ENCODE measurements at regions not wholly inside any gene's neighbourhood (a gene's known extent, or its start where the extent isn't known, plus 50 kb on each side); places are given as distances from the start of the nearest gene placed in this dataset.

GRCh38 chr13:111594606-111595005 lies 274.2 kb downstream of the TEX29 start:
- intact Hi-C loops (cut with micrococcal nuclease), result no loop called here
- no peaks in the 10 kb centered on the region for H3K4me1 Mint-ChIP-seq
- no peak for DNase-seq
- ChIA-PET CTCF (no interaction called here), POLR2A (no interaction called here)
- H3K27me3 Mint-ChIP-seq, result no peaks in the 10 kb centered on the region
- no peak for ATAC-seq (ENCODE audit: low read depth)
- H3K36me3 Mint-ChIP-seq (ENCODE audit: low read depth), result no peaks in the 10 kb centered on the region
- TF ChIP-seq, protein P1, sequence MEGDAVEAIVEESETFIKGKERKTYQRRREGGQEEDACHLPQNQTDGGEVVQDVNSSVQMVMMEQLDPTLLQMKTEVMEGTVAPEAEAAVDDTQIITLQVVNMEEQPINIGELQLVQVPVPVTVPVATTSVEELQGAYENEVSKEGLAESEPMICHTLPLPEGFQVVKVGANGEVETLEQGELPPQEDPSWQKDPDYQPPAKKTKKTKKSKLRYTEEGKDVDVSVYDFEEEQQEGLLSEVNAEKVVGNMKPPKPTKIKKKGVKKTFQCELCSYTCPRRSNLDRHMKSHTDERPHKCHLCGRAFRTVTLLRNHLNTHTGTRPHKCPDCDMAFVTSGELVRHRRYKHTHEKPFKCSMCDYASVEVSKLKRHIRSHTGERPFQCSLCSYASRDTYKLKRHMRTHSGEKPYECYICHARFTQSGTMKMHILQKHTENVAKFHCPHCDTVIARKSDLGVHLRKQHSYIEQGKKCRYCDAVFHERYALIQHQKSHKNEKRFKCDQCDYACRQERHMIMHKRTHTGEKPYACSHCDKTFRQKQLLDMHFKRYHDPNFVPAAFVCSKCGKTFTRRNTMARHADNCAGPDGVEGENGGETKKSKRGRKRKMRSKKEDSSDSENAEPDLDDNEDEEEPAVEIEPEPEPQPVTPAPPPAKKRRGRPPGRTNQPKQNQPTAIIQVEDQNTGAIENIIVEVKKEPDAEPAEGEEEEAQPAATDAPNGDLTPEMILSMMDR (IDR thresholded peaks at IDR 0.05), result no peak
- H3K27ac Mint-ChIP-seq, result no peak overlapping the region
- no peak overlapping the region for H3K4me3 Mint-ChIP-seq
- H3K9me3 Mint-ChIP-seq, result no peaks in the 10 kb centered on the region

DNA sequence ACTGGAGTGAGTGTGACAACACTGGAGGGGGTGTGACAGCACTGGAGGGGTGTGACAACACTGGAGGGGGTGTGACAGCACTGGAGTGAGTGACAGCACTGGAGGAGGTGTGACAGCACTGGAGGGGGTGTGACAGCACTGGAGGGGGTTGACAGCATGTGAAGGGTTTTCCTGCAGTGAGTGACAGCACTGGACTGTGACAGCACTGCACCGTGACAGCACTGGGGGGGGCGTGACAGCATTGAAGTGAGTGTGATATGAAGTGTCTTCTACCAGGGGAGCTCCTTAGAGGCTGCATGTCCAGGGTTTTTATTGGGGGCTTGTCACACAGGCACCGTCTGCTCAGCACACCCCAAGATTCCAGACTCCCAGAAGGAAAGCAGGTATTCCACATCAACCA lies 274.8 kb downstream of the TEX29 start:
- ATAC-seq (ENCODE audit: low read depth), result no peak
- POLR2A ChIA-PET, result no interaction called here
- no peak overlapping the region for H3K4me3 Mint-ChIP-seq
- no peaks in the 10 kb centered on the region for H3K9me3 Mint-ChIP-seq
- H3K27me3 Mint-ChIP-seq, result no peaks in the 10 kb centered on the region
- CTCF ChIA-PET, result no interaction called here
- H3K27ac Mint-ChIP-seq, result no peak overlapping the region
- intact Hi-C loops (cut with micrococcal nuclease), result no loop called here
- H3K4me1 Mint-ChIP-seq, result no peaks in the 10 kb centered on the region
- no peak for DNase-seq
- TF ChIP-seq, protein P1 (IDR thresholded peaks at IDR 0.05), result no peak
- no peaks in the 10 kb centered on the region for H3K36me3 Mint-ChIP-seq (ENCODE audit: low read depth)

DNA sequence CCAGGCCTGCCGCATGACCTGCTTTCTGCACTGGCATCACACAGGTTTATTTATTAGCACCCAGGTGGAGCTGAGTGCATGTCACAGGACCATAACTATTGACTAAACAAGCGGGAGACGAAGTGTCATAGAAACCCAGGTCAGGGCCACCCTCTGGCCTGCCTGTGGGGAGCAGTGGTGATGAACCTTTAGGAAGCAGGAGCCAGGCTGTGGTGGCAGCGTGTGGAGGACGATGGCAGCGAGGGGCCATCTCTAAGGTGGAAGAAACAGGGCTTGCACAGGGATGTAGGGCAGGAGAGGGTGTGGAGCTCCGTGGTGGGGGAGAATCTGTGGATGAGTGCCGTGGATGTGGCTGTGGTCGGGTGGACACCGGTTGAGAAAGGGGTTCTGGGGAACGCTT lies 275.3 kb downstream of the TEX29 start:
- no peak for DNase-seq
- H3K9me3 Mint-ChIP-seq, result no peaks in the 10 kb centered on the region
- TF ChIP-seq, protein P1 (IDR thresholded peaks at IDR 0.05), result no peak
- intact Hi-C loops (cut with micrococcal nuclease), result no loop called here
- no peaks in the 10 kb centered on the region for H3K36me3 Mint-ChIP-seq (ENCODE audit: low read depth)
- no peak overlapping the region for H3K4me3 Mint-ChIP-seq
- H3K27ac Mint-ChIP-seq, result no peak overlapping the region
- no peaks in the 10 kb centered on the region for H3K27me3 Mint-ChIP-seq
- H3K4me1 Mint-ChIP-seq, result no peaks in the 10 kb centered on the region
- no peak for ATAC-seq (ENCODE audit: low read depth)
- CTCF ChIA-PET, result no interaction called here
- POLR2A ChIA-PET, result no interaction called here

GRCh38 chr13:111597191-111597611 lies 276.8 kb downstream of the TEX29 start:
- no peaks in the 10 kb centered on the region for H3K27me3 Mint-ChIP-seq
- TF ChIP-seq, protein P1 (IDR thresholded peaks at IDR 0.05), result no peak
- no peak overlapping the region for H3K27ac Mint-ChIP-seq
- DNase-seq (no peak), ATAC-seq (ENCODE audit: low read depth) (no peak)
- ChIA-PET CTCF (no interaction called here), POLR2A (no interaction called here)
- H3K9me3 Mint-ChIP-seq, result no peaks in the 10 kb centered on the region
- no peaks in the 10 kb centered on the region for H3K36me3 Mint-ChIP-seq (ENCODE audit: low read depth)
- no peaks in the 10 kb centered on the region for H3K4me1 Mint-ChIP-seq
- H3K4me3 Mint-ChIP-seq, result no peak overlapping the region
- intact Hi-C loops (cut with micrococcal nuclease), result no loop called here

GRCh38 chr13:111597618-111598017 lies 277.2 kb downstream of the TEX29 start:
- Mint-ChIP-seq H3K27ac (no peak overlapping the region), H3K27me3 (no peaks in the 10 kb centered on the region), H3K9me3 (no peaks in the 10 kb centered on the region), H3K4me1 (no peaks in the 10 kb centered on the region), H3K4me3 (no peak overlapping the region), H3K36me3 (ENCODE audit: low read depth) (no peaks in the 10 kb centered on the region)
- CTCF ChIA-PET, result no interaction called here
- no peak for DNase-seq
- POLR2A ChIA-PET, result no interaction called here
- no peak for ATAC-seq (ENCODE audit: low read depth)
- intact Hi-C loops (cut with micrococcal nuclease), result no loop called here
- TF ChIP-seq, protein P1 (IDR thresholded peaks at IDR 0.05), result no peak
